Panc1 (cell line): ENCODE measurements at regions not wholly inside any gene's neighbourhood (a gene's known extent, or its start where the extent isn't known, plus 50 kb on each side); places are given as distances from the start of the nearest gene placed in this dataset.

Source experiments
- ATAC-seq: fragments of 200-7000 bp; cut with Tn5 transposase; 2 replicates; pipeline ENCODE4 v1.9.1; 2020; ENCODE audit warnings: mild to moderate bottlenecking, moderate library complexity
- BruUV-seq: library from RNA; stranded (reverse); fragments of 400-500 nt; replicated peaks from 2 replicates; lab custom pipeline; 2021; lab: Mats Ljungman, UMichigan
- CTCF ChIA-PET: fragments of 300-600 bp; sonication (Branson Sonifier 250); formaldehyde crosslinking; loops from one replicate; lab custom pipeline; 2022; ENCODE audit warnings: antibody characterized with exemption; lab: Charles Lee
- POLR2A ChIA-PET: fragments of 300-600 bp; sonication (Branson Sonifier 250); formaldehyde crosslinking; loops from one replicate; lab custom pipeline; 2022; ENCODE audit warnings: antibody characterized with exemption; lab: Charles Lee
- DNase-seq: peaks from one replicate; pipeline ENCODE4 v3.0.0-alpha.2; 2010; ENCODE audit warnings: low read depth, low spot score
- H3K27ac ChIP-seq: 2 replicates; pipeline ENCODE4 v1.5.1; 2011; ENCODE audit warnings: mild to moderate bottlenecking, low read length, inconsistent platforms
- H3K27me3 ChIP-seq: fragments of 200-500 bp; sonication (Bioruptor generic); 2 replicates; pipeline ENCODE4 v1.6.0; 2014; ENCODE audit warnings: low read length, inconsistent platforms; ENCODE audit not compliant: control insufficient read depth, insufficient read depth
- H3K36me3 ChIP-seq: fragments of 200-500 bp; sonication (Bioruptor generic); 2 replicates; pipeline ENCODE4 v1.5.1; 2014; ENCODE audit warnings: inconsistent platforms, mild to moderate bottlenecking, low read length, moderate library complexity; ENCODE audit not compliant: control insufficient read depth, insufficient read depth
- H3K4me1 ChIP-seq: 2 replicates; pipeline ENCODE4 v1.5.1; 2011; ENCODE audit warnings: inconsistent platforms, mild to moderate bottlenecking, low read length, moderate library complexity; ENCODE audit not compliant: control insufficient read depth, insufficient read depth
- H3K4me3 ChIP-seq, 2 experiments: 2 replicates each; pipeline ENCODE4 v1.5.1; 2011 to 2012; ENCODE audit warnings: low read depth in 2 of 2, low read length in 2 of 2, mild to moderate bottlenecking in 2 of 2, inconsistent platforms in 1 of 2, moderate library complexity in 1 of 2
- H3K9me3 ChIP-seq: fragments of 200-500 bp; sonication (Bioruptor generic); 2 replicates; pipeline ENCODE4 v1.5.1; 2014; ENCODE audit warnings: low read depth, mild to moderate bottlenecking, inconsistent platforms, low read length, moderate library complexity; ENCODE audit not compliant: control insufficient read depth, insufficient read depth
- CTCF ChIP-seq: fragments of 450-650 bp; IDR thresholded peaks from 2 replicates; pipeline ENCODE4 v1.5.1; 2017; ENCODE audit warnings: mild to moderate bottlenecking
- POLR2AphosphoS5 ChIP-seq: IDR thresholded peaks from 2 replicates; pipeline ENCODE4 v1.6.1; 2012; ENCODE audit warnings: mild to moderate bottlenecking, low read depth, low read length, moderate library complexity
- SIN3A ChIP-seq: IDR thresholded peaks from 2 replicates; pipeline ENCODE4 v1.6.1; 2012; ENCODE audit warnings: low read depth, mild to moderate bottlenecking, low read length, moderate library complexity, borderline replicate concordance; ENCODE audit not compliant: insufficient read depth
- TCF7L2 ChIP-seq: IDR thresholded peaks from 2 replicates; pipeline ENCODE4 v1.6.1; 2011; ENCODE audit warnings: mild to moderate bottlenecking, low read depth, low read length, inconsistent platforms
- in situ Hi-C: cut with HindIII; loops from 2 replicates; pipeline ENCODE4 v1.10.0; 2016; ENCODE audit warnings: low sequenced_read_pairs, low pct_unique_long_range_greater_than_20kb
- intact Hi-C: fragments of 100-400 bp; cut with micrococcal nuclease; formaldehyde crosslinking; loops from one replicate; pipeline ENCODE4 v1.10.0; 2022; ENCODE audit not compliant: unreplicated experiment
- TF ChIP-seq, protein P1 (sequence below), 2 experiments: IDR thresholded peaks; 2 replicates each; pipeline ENCODE4 v1.6.1; 2011 to 2012; ENCODE audit warnings: low read depth in 2 of 2, control low read depth in 1 of 2, low read length in 1 of 2, mild to moderate bottlenecking in 1 of 2, moderate library complexity in 1 of 2; ENCODE audit not compliant: insufficient read depth in 1 of 2

GRCh38 chr2:67965246-67965645, 97.6 kb downstream of the C1D start:
- DNase-seq: no peak
- intact Hi-C loops: no loop called here
- no peak for TF ChIP-seq SIN3A
- ChIA-PET CTCF (no interaction called here), POLR2A (no interaction called here)
- no peak for ATAC-seq
- no peaks in the 10 kb centered on the region for H3K27me3 ChIP-seq
- H3K4me3 ChIP-seq: no peak overlapping the region
- no peak overlapping the region for H3K27ac ChIP-seq
- in situ Hi-C loops: no loop called here
- H3K4me1 ChIP-seq: no peaks in the 10 kb centered on the region
- H3K36me3 ChIP-seq: no peaks in the 10 kb centered on the region
- no TSS peak for BruUV-seq
- no peaks in the 10 kb centered on the region for H3K9me3 ChIP-seq

- ChIA-PET CTCF (no interaction called here), POLR2A (no interaction called here)
- H3K9me3 ChIP-seq: no peaks in the 10 kb centered on the region
- no TSS peak for BruUV-seq
- no peak overlapping the region for H3K4me3 ChIP-seq
- TF ChIP-seq, protein P1, sequence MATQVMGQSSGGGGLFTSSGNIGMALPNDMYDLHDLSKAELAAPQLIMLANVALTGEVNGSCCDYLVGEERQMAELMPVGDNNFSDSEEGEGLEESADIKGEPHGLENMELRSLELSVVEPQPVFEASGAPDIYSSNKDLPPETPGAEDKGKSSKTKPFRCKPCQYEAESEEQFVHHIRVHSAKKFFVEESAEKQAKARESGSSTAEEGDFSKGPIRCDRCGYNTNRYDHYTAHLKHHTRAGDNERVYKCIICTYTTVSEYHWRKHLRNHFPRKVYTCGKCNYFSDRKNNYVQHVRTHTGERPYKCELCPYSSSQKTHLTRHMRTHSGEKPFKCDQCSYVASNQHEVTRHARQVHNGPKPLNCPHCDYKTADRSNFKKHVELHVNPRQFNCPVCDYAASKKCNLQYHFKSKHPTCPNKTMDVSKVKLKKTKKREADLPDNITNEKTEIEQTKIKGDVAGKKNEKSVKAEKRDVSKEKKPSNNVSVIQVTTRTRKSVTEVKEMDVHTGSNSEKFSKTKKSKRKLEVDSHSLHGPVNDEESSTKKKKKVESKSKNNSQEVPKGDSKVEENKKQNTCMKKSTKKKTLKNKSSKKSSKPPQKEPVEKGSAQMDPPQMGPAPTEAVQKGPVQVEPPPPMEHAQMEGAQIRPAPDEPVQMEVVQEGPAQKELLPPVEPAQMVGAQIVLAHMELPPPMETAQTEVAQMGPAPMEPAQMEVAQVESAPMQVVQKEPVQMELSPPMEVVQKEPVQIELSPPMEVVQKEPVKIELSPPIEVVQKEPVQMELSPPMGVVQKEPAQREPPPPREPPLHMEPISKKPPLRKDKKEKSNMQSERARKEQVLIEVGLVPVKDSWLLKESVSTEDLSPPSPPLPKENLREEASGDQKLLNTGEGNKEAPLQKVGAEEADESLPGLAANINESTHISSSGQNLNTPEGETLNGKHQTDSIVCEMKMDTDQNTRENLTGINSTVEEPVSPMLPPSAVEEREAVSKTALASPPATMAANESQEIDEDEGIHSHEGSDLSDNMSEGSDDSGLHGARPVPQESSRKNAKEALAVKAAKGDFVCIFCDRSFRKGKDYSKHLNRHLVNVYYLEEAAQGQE (IDR thresholded peaks at IDR 0.05; ENCODE audit: insufficient read depth in 1 of 2, low read depth in 2 of 2, low read length in 1 of 2): no peak
- no peak for TF ChIP-seq SIN3A
- no peak for TF ChIP-seq CTCF
- TF ChIP-seq POLR2AphosphoS5: no peak
- TF ChIP-seq TCF7L2: no peak
- no peak overlapping the region for H3K27ac ChIP-seq
- peaks cover 2% of the 10 kb centered on the region; the same call in 1 of the 2 replicates for H3K27me3 ChIP-seq
- intact Hi-C loops: no loop called here
- no peak for DNase-seq
- in situ Hi-C loops: no loop called here
- no peaks in the 10 kb centered on the region for H3K36me3 ChIP-seq
- ATAC-seq: no peak
- H3K4me1 ChIP-seq: no peaks in the 10 kb centered on the region
These were observed 92.7 kb downstream of the C1D start for GRCh38 chr2:67970071-67970470.

DNA sequence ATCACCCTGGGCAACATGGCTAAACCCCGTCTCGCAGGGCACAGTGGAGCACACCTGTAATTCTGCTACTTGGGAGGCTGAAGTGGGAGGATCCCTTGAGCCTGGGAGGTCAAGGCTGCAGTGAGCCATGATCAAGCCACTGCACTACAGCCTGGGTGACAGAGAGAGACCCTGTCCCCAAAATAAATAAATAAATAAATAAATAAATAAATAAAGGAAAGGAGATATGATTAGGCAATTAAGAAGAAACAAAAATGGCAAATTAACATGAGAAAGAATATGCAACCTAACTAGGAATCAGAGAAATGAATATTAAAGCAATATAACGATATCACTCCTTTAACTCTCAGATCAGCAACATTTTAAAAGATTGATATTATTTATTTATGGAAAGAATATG, 92.3 kb downstream of the C1D start:
- POLR2A ChIA-PET: no interaction called here
- in situ Hi-C loops (no loop called here), intact Hi-C loops (no loop called here)
- no peak overlapping the region for H3K4me3 ChIP-seq
- CTCF ChIA-PET: no interaction called here
- no peak for ATAC-seq
- H3K36me3 ChIP-seq: no peaks in the 10 kb centered on the region
- no TSS peak for BruUV-seq
- no peak for DNase-seq
- H3K27me3 ChIP-seq: peaks cover 2% of the 10 kb centered on the region; the same call in 1 of the 2 replicates
- TF ChIP-seq SIN3A (no peak), POLR2AphosphoS5 (no peak), CTCF (no peak), TCF7L2 (no peak)
- TF ChIP-seq, protein P1 (IDR thresholded peaks at IDR 0.05; ENCODE audit: insufficient read depth in 1 of 2, low read depth in 2 of 2, low read length in 1 of 2): no peak
- no peak overlapping the region for H3K27ac ChIP-seq
- no peaks in the 10 kb centered on the region for H3K9me3 ChIP-seq
- H3K4me1 ChIP-seq: no peaks in the 10 kb centered on the region
